OCI-LY3 (cell line): ENCODE measurements at regions not wholly inside any gene's neighbourhood (a gene's known extent, or its start where the extent isn't known, plus 50 kb on each side); places are given as distances from the start of the nearest gene placed in this dataset.

ENCODE experiments used
- H2AFZ ChIP-seq: fragments of 200-600, 300-600 bp; shearing (Covaris generic); 2 replicates; pipeline ENCODE4 v1.6.0; 2014; ENCODE audit warnings: antibody characterized with exemption, low read depth, low read length
- H3K27ac ChIP-seq: fragments of 200-600, 300-600 bp; sonication (generic); 2 replicates; pipeline ENCODE4 v1.5.1; 2014; ENCODE audit warnings: mild to moderate bottlenecking, low read length, moderate library complexity, mixed read lengths
- H3K27me3 ChIP-seq: fragments of 200-600, 300-600 bp; sonication (generic); 2 replicates; pipeline ENCODE4 v1.6.1; 2014; ENCODE audit warnings: low read depth, low read length, mixed read lengths
- H3K36me3 ChIP-seq: fragments of 200-600, 300-600 bp; sonication (generic); replicated peaks from 2 replicates; pipeline ENCODE3; 2014; ENCODE audit warnings: low read depth, low read length, mixed read lengths
- H3K4me1 ChIP-seq: fragments of 300-600, 200-600 bp; sonication (generic); 2 replicates; pipeline ENCODE4 v1.6.1; 2014; ENCODE audit warnings: low read length, mixed read lengths
- H3K4me2 ChIP-seq: fragments of 200-600, 300-600 bp; sonication (generic); 2 replicates; pipeline ENCODE4 v1.6.1; 2014; ENCODE audit warnings: low read length, mixed read lengths
- H3K4me3 ChIP-seq: fragments of 300-600, 200-600 bp; sonication (generic); 2 replicates; pipeline ENCODE4 v1.5.1; 2014; ENCODE audit warnings: antibody characterized with exemption, mild to moderate bottlenecking, low read length, moderate library complexity
- H3K79me2 ChIP-seq: fragments of 300-600, 200-600 bp; shearing (Covaris generic); 2 replicates; pipeline ENCODE4 v1.6.1; 2014; ENCODE audit warnings: mild to moderate bottlenecking, low read length, mixed read lengths
- H3K9ac ChIP-seq: fragments of 300-600, 200-600 bp; shearing (Covaris generic); 2 replicates; pipeline ENCODE4 v1.6.0; 2014; ENCODE audit warnings: mild to moderate bottlenecking, low read length, moderate library complexity
- H3K9me3 ChIP-seq: fragments of 200-600, 300-600 bp; shearing (Covaris generic); 2 replicates; pipeline ENCODE4 v1.6.1; 2014; ENCODE audit warnings: low read length, mixed read lengths; ENCODE audit not compliant: insufficient read depth
- H4K20me1 ChIP-seq: fragments of 200-600, 300-600 bp; sonication (generic); 2 replicates; pipeline ENCODE4 v1.6.1; 2016; ENCODE audit warnings: low read length, mixed read lengths; ENCODE audit not compliant: insufficient read depth
- EZH2phosphoT487 ChIP-seq: fragments of 200-600 bp; shearing (Covaris generic); IDR thresholded peaks from 2 replicates; pipeline ENCODE4 v1.6.1; 2018; ENCODE audit warnings: antibody characterized with exemption, mixed run types, low read depth
- TF ChIP-seq, protein P1 (sequence below): fragments of 200-600, 300-600 bp; sonication (generic); IDR thresholded peaks from 2 replicates; pipeline ENCODE4 v1.5.1; 2014; ENCODE audit warnings: antibody characterized with exemption, low read length, low read depth

DNA sequence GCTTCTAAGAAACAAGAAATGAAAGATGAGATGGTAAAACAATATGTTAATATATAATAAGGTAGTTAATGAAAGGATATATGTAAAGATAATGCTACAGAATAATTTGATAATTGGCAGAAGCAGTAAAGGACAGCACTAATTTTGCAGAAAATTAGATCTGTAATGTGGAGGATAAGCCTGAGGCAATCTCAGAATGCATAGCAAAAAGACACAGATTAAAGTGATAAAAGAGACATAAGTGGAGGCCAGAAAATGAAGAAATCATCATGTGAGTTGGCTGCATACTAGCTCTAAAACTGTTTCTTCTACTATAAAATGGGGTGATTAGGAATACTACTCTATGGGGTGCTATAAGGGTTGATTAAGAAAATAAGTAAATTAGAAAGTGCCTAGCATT, 225.9 kb downstream of the SEC61B start:
- no peak overlapping the region for H3K4me2 ChIP-seq
- no peaks in the 10 kb centered on the region for H3K36me3 ChIP-seq
- no peak overlapping the region for H3K9ac ChIP-seq
- H3K27me3 ChIP-seq, result no peaks in the 10 kb centered on the region
- H4K20me1 ChIP-seq, result no peaks in the 10 kb centered on the region
- no peak overlapping the region for H3K4me3 ChIP-seq
- no peaks in the 10 kb centered on the region for H3K9me3 ChIP-seq
- H3K27ac ChIP-seq, result no peak overlapping the region
- TF ChIP-seq EZH2phosphoT487, result no peak
- TF ChIP-seq, protein P1, sequence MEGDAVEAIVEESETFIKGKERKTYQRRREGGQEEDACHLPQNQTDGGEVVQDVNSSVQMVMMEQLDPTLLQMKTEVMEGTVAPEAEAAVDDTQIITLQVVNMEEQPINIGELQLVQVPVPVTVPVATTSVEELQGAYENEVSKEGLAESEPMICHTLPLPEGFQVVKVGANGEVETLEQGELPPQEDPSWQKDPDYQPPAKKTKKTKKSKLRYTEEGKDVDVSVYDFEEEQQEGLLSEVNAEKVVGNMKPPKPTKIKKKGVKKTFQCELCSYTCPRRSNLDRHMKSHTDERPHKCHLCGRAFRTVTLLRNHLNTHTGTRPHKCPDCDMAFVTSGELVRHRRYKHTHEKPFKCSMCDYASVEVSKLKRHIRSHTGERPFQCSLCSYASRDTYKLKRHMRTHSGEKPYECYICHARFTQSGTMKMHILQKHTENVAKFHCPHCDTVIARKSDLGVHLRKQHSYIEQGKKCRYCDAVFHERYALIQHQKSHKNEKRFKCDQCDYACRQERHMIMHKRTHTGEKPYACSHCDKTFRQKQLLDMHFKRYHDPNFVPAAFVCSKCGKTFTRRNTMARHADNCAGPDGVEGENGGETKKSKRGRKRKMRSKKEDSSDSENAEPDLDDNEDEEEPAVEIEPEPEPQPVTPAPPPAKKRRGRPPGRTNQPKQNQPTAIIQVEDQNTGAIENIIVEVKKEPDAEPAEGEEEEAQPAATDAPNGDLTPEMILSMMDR, result no peak
- H2AFZ ChIP-seq, result no peak overlapping the region
- no peaks in the 10 kb centered on the region for H3K4me1 ChIP-seq
- no peaks in the 10 kb centered on the region for H3K79me2 ChIP-seq

DNA sequence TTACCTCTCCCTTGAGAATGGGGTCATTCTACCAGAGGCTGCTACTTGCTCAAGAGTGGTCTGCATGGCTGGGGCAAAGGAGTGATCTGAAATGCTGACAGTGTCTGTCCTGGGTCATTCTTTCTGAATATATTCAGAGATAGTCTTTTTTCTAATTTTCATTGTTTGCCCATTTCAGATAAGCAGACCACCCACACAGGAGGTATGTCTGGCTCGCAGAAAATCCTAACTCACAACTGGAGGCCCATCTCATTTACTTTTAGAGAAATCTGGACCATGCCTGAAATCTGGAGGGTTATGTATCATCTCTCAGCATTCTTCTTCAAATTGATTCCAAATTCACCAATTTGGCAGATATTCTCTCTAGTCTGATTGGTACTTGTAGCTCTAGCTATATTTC, 227.6 kb downstream of the SEC61B start:
- no peaks in the 10 kb centered on the region for H3K4me1 ChIP-seq
- H3K4me3 ChIP-seq, result no peak overlapping the region
- H3K27ac ChIP-seq, result no peak overlapping the region
- H2AFZ ChIP-seq, result no peak overlapping the region
- H3K4me2 ChIP-seq, result no peak overlapping the region
- H3K9me3 ChIP-seq, result no peaks in the 10 kb centered on the region
- no peaks in the 10 kb centered on the region for H4K20me1 ChIP-seq
- no peak overlapping the region for H3K9ac ChIP-seq
- no peaks in the 10 kb centered on the region for H3K27me3 ChIP-seq
- H3K79me2 ChIP-seq, result no peaks in the 10 kb centered on the region
- no peaks in the 10 kb centered on the region for H3K36me3 ChIP-seq
- TF ChIP-seq EZH2phosphoT487, result no peak
- TF ChIP-seq, protein P1, result no peak

DNA sequence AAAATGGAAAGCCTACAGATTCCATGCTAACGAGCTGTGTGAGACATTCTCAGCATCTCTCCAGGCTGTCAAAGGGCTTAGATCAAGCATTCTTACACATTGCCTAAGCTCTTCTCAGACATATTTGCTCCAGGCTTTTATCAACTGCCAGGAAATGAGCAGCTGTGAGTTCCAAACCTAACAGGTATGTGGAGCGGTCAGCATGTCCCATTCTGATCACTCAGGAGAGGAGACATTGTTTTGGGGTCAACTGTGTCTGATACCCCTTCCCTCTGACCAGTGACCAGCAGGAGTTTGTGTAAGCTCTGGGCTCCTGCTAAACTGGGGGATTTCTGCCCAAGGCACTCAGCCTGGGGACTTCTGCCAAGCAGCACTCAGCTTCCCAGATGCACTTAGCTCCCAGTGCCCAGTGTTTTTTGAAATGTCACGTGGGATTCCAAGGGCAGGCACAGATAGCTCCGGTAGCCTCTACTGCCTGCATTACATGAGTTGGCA, 229.1 kb downstream of the SEC61B start:
- Histone ChIP-seq H3K27me3 (no peaks in the 10 kb centered on the region), H3K79me2 (no peaks in the 10 kb centered on the region), H3K4me1 (no peaks in the 10 kb centered on the region), H3K36me3 (no peaks in the 10 kb centered on the region), H3K9ac (no peak overlapping the region), H3K4me3 (no peak overlapping the region), H4K20me1 (no peaks in the 10 kb centered on the region), H3K4me2 (no peak overlapping the region), H2AFZ (no peak overlapping the region), H3K27ac (no peak overlapping the region), H3K9me3 (no peaks in the 10 kb centered on the region)
- no peak for TF ChIP-seq EZH2phosphoT487
- TF ChIP-seq, protein P1, result no peak

DNA sequence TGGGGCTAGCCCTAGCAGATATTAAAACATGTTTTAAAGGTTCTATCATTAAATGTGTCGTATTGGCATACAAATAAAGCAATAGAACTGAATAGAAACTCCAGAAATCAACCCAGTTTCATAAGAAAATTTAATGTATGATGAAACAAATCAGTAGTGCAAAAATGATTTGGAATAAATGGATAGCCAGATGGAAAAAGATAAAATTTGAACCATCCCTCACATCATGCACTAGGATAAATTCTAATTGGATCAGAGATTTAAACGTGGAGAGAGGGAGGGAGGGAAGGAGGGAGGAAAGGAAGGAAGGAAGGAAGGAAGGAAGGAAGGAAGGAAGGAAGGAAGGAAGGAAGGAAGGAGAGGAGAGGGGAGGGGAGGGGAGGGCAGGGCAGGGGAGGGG, 235.3 kb downstream of the SEC61B start:
- H3K4me3 ChIP-seq, result no peak overlapping the region
- H3K79me2 ChIP-seq, result no peaks in the 10 kb centered on the region
- H3K4me2 ChIP-seq, result no peak overlapping the region
- no peaks in the 10 kb centered on the region for H3K9me3 ChIP-seq
- no peak overlapping the region for H2AFZ ChIP-seq
- no peaks in the 10 kb centered on the region for H3K4me1 ChIP-seq
- no peaks in the 10 kb centered on the region for H3K36me3 ChIP-seq
- H3K9ac ChIP-seq, result no peak overlapping the region
- H3K27me3 ChIP-seq, result no peaks in the 10 kb centered on the region
- H3K27ac ChIP-seq, result no peak overlapping the region
- no peaks in the 10 kb centered on the region for H4K20me1 ChIP-seq
- TF ChIP-seq, protein P1, result no peak
- TF ChIP-seq EZH2phosphoT487, result no peak
